ENCODE measurements at regions not wholly inside any gene's neighbourhood (a gene's known extent, or its start where the extent isn't known, plus 50 kb on each side); places are given as distances from the start of the nearest gene placed in this dataset.

DNA sequence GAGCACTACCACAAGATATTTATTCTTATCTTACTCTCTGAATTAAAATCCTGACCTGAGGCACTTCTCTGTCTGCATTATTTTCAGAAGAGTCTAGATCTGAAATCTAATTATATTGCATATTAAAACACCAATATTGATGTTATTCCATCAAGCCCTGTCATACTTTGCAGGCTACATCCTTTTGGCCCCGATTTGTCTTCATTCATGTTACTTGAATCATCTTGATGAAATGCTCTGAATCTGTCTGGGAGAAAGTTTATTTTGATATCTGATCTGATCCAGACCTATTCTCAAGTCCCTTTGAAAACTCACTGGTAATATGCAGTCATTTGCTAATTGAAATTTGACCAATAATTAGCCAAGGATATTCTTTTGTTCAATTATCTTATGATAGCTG is 79.9 kb downstream of the BBS10 start:
- TF ChIP-seq, protein P1, sequence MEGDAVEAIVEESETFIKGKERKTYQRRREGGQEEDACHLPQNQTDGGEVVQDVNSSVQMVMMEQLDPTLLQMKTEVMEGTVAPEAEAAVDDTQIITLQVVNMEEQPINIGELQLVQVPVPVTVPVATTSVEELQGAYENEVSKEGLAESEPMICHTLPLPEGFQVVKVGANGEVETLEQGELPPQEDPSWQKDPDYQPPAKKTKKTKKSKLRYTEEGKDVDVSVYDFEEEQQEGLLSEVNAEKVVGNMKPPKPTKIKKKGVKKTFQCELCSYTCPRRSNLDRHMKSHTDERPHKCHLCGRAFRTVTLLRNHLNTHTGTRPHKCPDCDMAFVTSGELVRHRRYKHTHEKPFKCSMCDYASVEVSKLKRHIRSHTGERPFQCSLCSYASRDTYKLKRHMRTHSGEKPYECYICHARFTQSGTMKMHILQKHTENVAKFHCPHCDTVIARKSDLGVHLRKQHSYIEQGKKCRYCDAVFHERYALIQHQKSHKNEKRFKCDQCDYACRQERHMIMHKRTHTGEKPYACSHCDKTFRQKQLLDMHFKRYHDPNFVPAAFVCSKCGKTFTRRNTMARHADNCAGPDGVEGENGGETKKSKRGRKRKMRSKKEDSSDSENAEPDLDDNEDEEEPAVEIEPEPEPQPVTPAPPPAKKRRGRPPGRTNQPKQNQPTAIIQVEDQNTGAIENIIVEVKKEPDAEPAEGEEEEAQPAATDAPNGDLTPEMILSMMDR (IDR thresholded peaks at IDR 0.05 in 4 of 5, conservative IDR thresholded peaks at IDR 0.05 in 1 of 5) = no peak
- no peak for TF ChIP-seq POLR2A (IDR thresholded peaks at IDR 0.05)

Measured in gastrocnemius medialis (tissue), 4 donors.